Mucosa of descending colon (tissue), 3 donors: ENCODE measurements at regions not wholly inside any gene's neighbourhood (a gene's known extent, or its start where the extent isn't known, plus 50 kb on each side); places are given as distances from the start of the nearest gene placed in this dataset.

Experiments used
- ATAC-seq: fragments of 200-7000 bp; cut with Tn5 transposase; one replicate; pipeline ENCODE4 v1.9.1; 2020; ENCODE audit warnings: mild to moderate bottlenecking, moderate library complexity
- DNase-seq, 3 donors: peaks; one replicate each; pipeline ENCODE4 v3.0.0-alpha.2; 2020
- H3K36me3 ChIP-seq: fragments of 200-600 bp; one replicate; pipeline ENCODE4 v1.8.0; 2021; ENCODE audit warnings: low read depth, mild to moderate bottlenecking
- H3K4me1 ChIP-seq: fragments of 200-600 bp; one replicate; pipeline ENCODE4 v1.8.0; 2021; ENCODE audit warnings: low read depth, mild to moderate bottlenecking
- H3K4me3 ChIP-seq: fragments of 200-600 bp; one replicate; pipeline ENCODE4 v1.8.0; 2021; ENCODE audit warnings: mild to moderate bottlenecking
- H3K9me3 ChIP-seq: fragments of 200-600 bp; one replicate; pipeline ENCODE4 v1.8.0; 2021; ENCODE audit warnings: mild to moderate bottlenecking
- CTCF ChIP-seq: fragments of 200-600 bp; IDR thresholded peaks from one replicate; pipeline ENCODE4 v1.8.0; 2022; ENCODE audit warnings: antibody characterized with exemption, mild to moderate bottlenecking
- intact Hi-C, 2 donors: fragments of 100-400 bp; cut with DNase I in 1 of 2; cut with micrococcal nuclease in 1 of 2; formaldehyde crosslinking; loops; one replicate each; pipeline versions ENCODE4 v1.11.0 to v1.11.1; 2022; cut with DNase I, micrococcal nuclease
- donor health status: DM: no; HTN: no; CAD: no; lungs with moderate emphysema.
- donor health status: DM: no; HTN: no; CAD: no.
- donor health status: DM: no; HTN: yes; CAD: no.

- no peaks in the 10 kb centered on the region for H3K4me1 ChIP-seq
- intact Hi-C loops = no loop called here
- H3K9me3 ChIP-seq = no peaks in the 10 kb centered on the region
- no peak for TF ChIP-seq CTCF
- no peak for DNase-seq
- H3K36me3 ChIP-seq = no peaks in the 10 kb centered on the region
- H3K4me3 ChIP-seq = no peak overlapping the region
- ATAC-seq = no peak
These were observed 396.6 kb downstream of the AACS start for GRCh38 chr12:125461831-125462230.

DNA sequence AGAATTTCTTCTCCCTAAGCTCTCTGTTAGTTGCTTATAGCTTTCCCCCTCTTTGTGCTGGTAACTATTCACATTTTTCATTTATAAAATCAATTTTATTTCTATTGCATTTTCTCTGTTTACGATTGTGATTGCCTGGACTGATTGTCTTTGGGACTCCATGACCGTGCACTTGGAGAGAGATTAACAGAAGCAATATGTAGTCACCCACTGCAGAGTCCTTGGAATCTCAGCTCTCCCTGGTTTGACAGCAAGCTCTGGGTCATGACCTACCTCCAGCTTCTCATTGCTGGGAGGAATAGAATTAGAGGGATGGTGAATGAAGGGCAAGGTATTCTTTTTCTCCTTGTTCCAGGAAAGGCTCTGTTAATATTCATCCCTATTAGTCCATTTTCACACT, 398.2 kb downstream of the AACS start:
- H3K4me1 ChIP-seq = no peaks in the 10 kb centered on the region
- ATAC-seq (no peak), DNase-seq (no peak)
- no peaks in the 10 kb centered on the region for H3K9me3 ChIP-seq
- H3K36me3 ChIP-seq = no peaks in the 10 kb centered on the region
- TF ChIP-seq CTCF = no peak
- no peak overlapping the region for H3K4me3 ChIP-seq
- intact Hi-C loops = no loop called here

- no peaks in the 10 kb centered on the region for H3K9me3 ChIP-seq
- H3K4me3 ChIP-seq = no peak overlapping the region
- DNase-seq = no peak
- intact Hi-C loops = no loop called here
- TF ChIP-seq CTCF = no peak
- ATAC-seq = no peak
- H3K4me1 ChIP-seq = peaks cover 3% of the 10 kb centered on the region
- no peaks in the 10 kb centered on the region for H3K36me3 ChIP-seq
These were observed 402.1 kb downstream of the AACS start for GRCh38 chr12:125467363-125467762.

- no peak for DNase-seq
These were observed 404.4 kb downstream of the AACS start for GRCh38 chr12:125469683-125470082.

DNA sequence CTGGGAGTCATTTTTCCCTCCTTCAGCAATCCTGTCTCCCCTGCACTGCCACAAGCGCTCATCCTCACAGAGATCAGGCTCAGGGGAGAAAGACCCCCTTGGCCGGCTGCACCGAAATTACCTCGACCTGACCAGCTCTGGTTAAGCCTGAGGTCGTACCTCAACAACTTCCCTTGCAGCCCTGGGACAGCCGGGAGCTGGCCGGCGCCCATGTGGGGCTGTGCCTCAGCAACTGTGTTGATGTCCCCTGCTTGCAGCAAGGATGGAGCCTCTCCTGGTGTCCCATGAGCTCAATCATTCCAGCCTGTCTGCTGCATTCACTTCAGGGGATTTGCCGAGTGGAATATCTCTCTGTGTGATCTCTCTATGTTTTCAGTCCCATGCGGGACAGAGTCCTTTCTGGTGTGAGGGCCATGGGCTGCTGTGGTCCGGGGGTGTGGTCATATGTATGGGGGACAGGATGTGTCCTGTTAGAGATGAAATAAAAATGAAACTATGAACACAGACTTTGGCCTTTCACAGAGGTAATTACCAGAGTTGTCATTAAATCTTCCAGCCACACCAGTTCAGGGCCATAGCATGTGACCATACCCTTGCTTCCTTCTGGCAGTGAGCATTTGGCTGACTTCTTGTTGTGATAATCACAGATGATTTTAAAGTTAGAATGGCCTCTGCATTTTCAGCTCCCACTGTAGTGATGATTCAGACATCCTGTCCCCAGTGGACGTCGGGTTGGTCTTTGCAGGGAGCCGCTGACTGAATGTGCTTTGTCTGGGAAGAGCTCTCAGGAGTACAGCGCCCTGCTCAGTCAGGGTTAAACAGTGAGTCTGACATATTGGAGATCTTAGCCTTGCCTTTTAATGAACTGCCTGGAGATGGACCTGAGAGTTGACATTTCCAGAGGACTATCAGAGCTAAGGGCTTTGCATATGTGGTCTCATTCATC, 405.9 kb downstream of the AACS start:
- Histone ChIP-seq H3K4me1 (peaks cover 3% of the 10 kb centered on the region), H3K4me3 (no peak overlapping the region), H3K9me3 (no peaks in the 10 kb centered on the region), H3K36me3 (no peaks in the 10 kb centered on the region)
- peak in 2 of 3 donors; percentile 34 to 42 for DNase-seq
- TF ChIP-seq CTCF = no peak
- ATAC-seq = peak; percentile 90
- intact Hi-C loops = no loop called here

More at GRCh38 chr12:125469683-125470082, 404.4 kb downstream of the AACS start:
- Histone ChIP-seq H3K36me3 (no peaks in the 10 kb centered on the region), H3K4me3 (no peak overlapping the region), H3K4me1 (peaks cover 3% of the 10 kb centered on the region), H3K9me3 (no peaks in the 10 kb centered on the region)
- ATAC-seq = no peak
- intact Hi-C loops = no loop called here
- TF ChIP-seq CTCF = no peak
